ENCODE measurements at regions not wholly inside any gene's neighbourhood (a gene's known extent, or its start where the extent isn't known, plus 50 kb on each side); places are given as distances from the start of the nearest gene placed in this dataset.
"Not testable (repeated sequence)": the region's sequence is repeated elsewhere in the genome, so short reads cannot be mapped to it uniquely, and the experiment has no call there.

GRCh38 chr7:84880326-84880997 lies 306.4 kb downstream of the SEMA3D start:
- H3K4me3 Mint-ChIP-seq; H4K20me1 ChIP-seq (ENCODE audit: low read depth): not testable (repeated sequence)

DNA sequence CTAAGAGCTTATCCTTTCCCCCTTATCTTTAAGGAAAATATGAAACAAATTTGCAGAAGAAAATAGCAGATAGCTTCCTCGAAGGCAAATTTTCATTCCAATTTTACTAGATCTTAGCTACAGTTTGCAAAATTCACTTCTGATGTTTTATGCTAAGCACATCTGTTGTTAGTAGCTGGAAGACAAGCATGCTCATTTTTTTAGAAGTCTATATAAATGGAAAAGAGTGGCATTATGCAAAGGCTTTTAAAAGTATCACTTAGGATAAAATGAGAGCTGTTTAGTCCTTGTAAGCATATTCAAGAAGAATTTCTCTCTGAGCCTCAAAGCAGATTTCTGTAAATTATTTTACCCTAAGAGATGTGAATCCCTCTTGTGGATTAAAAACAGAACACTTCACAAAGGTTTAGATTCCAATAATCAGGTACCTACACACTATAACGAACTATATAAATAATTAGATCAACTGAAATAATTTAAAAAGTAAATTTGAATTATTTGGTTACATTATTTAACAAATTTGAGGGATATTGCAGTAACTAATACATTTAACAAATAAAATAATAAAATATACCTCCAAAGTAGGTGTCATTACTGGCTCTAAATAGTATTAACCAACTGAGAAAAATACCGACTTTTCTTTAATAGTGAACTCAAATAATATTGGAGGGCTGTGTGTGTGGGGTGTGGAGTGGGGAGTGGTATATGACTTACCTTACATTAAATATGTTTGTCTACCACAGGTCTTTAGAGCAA lies 307.1 kb downstream of the SEMA3D start:
- Histone ChIP-seq H3K9me3 (ENCODE audit: low read depth) (no peaks in the 10 kb centered on the region), H3K4me1 (no peaks in the 10 kb centered on the region), H3F3A (ENCODE audit: low read depth) (no peaks in the 10 kb centered on the region), H3K9ac (no peak overlapping the region), H3K4me3 (no peak overlapping the region), H2AFZ (replicated peaks) (no peak overlapping the region), H3K27ac (no peak overlapping the region), H3K36me3 (no peaks in the 10 kb centered on the region), H3K27me3 (no peaks in the 10 kb centered on the region), H3K79me2 (ENCODE audit: low read depth) (no peaks in the 10 kb centered on the region), H3K4me2 (no peak overlapping the region), H4K20me1 (ENCODE audit: low read depth) (no peaks in the 10 kb centered on the region)
- Mint-ChIP-seq H3K27ac (no peak overlapping the region), H3K4me3 (no peak overlapping the region), H3K36me3 (no peaks in the 10 kb centered on the region), H3K27me3 (ENCODE audit: insufficient read depth, low read depth) (peaks cover 3% of the 10 kb centered on the region), H3K4me1 (no peaks in the 10 kb centered on the region), H3K9me3 (peaks cover 4% of the 10 kb centered on the region)
- TF ChIP-seq CTCF (IDR thresholded peaks at IDR 0.05) (no peak), EZH2phosphoT487 (IDR thresholded peaks at IDR 0.05) (no peak), EZH2 (IDR thresholded peaks at IDR 0.05) (no peak)
- DNase-seq (ENCODE audit: low spot score), result no peak

More at GRCh38 chr7:84880326-84880997, 306.4 kb downstream of the SEMA3D start:
- not testable (repeated sequence) for H3K9me3 ChIP-seq (ENCODE audit: low read depth); H3K36me3 Mint-ChIP-seq; H3K36me3 ChIP-seq; H3K9ac ChIP-seq; H3K4me2 ChIP-seq; H2AFZ ChIP-seq (replicated peaks); H3K4me1 ChIP-seq; H3K27ac Mint-ChIP-seq; H3K4me3 ChIP-seq; H3K27me3 Mint-ChIP-seq (ENCODE audit: insufficient read depth, low read depth); H3K9me3 Mint-ChIP-seq; H3K79me2 ChIP-seq (ENCODE audit: low read depth); H3K27me3 ChIP-seq; H3K4me1 Mint-ChIP-seq; H3K27ac ChIP-seq; H3F3A ChIP-seq (ENCODE audit: low read depth); DNase-seq (ENCODE audit: low spot score)

DNA sequence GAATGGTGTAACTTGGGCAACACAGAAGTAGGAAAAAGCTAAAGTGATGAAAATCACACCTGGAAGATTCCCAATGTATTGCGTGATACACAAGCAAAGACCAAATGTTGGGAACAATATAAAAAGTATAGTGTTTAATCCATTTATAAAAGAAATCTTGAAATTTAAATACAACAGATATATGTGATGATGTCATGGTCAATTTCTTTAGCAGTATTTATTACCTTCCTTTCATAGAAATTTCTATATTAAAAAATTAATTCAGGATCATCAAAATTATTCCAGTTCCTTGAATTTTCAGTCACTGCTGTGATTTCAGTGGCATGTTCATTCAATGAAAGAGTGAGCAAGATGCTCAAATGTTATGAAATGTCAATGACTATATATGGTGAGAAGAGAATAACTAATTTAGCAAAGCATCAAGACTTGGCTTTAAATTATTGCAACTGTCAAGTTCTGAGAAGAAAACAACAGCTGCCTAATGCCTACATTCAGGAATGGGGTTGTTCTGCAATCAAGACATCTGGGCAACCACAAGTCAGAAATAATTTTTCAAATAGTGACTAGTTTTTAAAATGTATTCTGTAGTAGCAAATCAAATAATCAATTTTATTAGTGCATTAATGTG lies 308.8 kb downstream of the SEMA3D start:
- Histone ChIP-seq H3K79me2 (ENCODE audit: low read depth) (no peaks in the 10 kb centered on the region), H3K9ac (no peak overlapping the region), H4K20me1 (ENCODE audit: low read depth) (no peaks in the 10 kb centered on the region), H2AFZ (replicated peaks) (no peak overlapping the region), H3K4me2 (no peak overlapping the region), H3K27me3 (no peaks in the 10 kb centered on the region), H3K4me1 (no peaks in the 10 kb centered on the region), H3F3A (ENCODE audit: low read depth) (no peaks in the 10 kb centered on the region), H3K27ac (no peak overlapping the region), H3K36me3 (no peaks in the 10 kb centered on the region), H3K9me3 (ENCODE audit: low read depth) (no peaks in the 10 kb centered on the region), H3K4me3 (no peak overlapping the region)
- no peak for DNase-seq (ENCODE audit: low spot score)
- TF ChIP-seq EZH2 (IDR thresholded peaks at IDR 0.05) (no peak), CTCF (IDR thresholded peaks at IDR 0.05) (no peak), EZH2phosphoT487 (IDR thresholded peaks at IDR 0.05) (no peak)
- H3K36me3 Mint-ChIP-seq, result no peaks in the 10 kb centered on the region
- H3K27ac Mint-ChIP-seq, result no peak overlapping the region
- peaks cover 4% of the 10 kb centered on the region for H3K9me3 Mint-ChIP-seq
- no peak overlapping the region for H3K4me3 Mint-ChIP-seq
- peaks cover 3% of the 10 kb centered on the region for H3K27me3 Mint-ChIP-seq (ENCODE audit: insufficient read depth, low read depth)
- H3K4me1 Mint-ChIP-seq, result no peaks in the 10 kb centered on the region

Data from neural progenitor cell (in vitro differentiated cells).